Ramos (cell line): ENCODE measurements at regions not wholly inside any gene's neighbourhood (a gene's known extent, or its start where the extent isn't known, plus 50 kb on each side); places are given as distances from the start of the nearest gene placed in this dataset.

Experiments used
- in situ Hi-C: fragments of 300-500 bp; cut with MboI; formaldehyde crosslinking; loops from one replicate; pipeline ENCODE4 v1.14.3; 2022; ENCODE audit warnings: low sequenced_read_pairs; ENCODE audit not compliant: unreplicated experiment

DNA sequence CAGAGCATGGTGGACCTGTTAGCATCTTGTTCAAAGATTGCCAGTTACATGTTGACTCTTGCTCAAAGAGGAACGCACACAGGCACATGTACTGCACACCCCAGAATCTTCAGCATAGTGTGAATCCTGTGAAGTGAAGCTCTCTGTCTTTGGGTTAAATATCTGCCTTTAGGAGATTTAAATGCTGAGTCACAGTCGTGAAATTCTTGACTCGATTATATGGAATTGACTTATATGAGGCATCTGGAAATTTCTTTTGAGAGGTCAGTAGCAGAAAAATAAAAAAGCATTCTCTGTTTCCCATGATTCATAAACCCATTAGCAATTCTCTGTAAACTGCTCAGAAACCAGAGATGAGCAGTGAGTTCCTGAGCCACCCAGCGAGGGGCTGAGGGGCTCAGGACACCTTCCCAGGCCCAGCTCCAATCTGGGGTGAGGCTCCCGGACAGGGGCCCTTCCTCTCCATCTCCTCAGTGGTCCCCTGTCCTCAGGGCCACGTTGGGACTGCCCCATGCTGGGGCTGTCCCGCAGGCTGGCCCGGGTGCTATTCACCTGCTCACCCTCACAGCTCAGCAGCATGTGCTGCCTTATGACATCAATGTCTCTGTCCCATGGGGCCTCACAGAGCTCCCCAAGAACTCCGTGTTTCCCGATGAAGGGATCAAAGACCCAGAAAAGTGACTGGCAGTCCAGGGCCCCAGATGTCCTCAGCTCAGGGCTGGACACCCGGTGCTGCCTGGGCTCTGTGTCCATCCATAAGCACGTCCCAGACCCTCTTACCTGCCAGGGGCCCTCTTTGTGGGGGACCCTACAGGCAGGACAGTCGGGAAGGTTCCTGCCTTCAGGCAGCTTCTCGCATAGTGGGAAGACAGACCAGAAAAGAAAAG is 50.0 kb upstream of the INSIG1 start:
- in situ Hi-C loops: no loop called here
